Ascending aorta (tissue), 2 donors: ENCODE measurements at regions not wholly inside any gene's neighbourhood (a gene's known extent, or its start where the extent isn't known, plus 50 kb on each side); places are given as distances from the start of the nearest gene placed in this dataset.

Experiments
- DNase-seq, 2 donors: peaks; one replicate each; pipeline ENCODE4 v3.0.0-alpha.2; 2019; ENCODE audit warnings: low spot score in 2 of 2
- H3K27ac ChIP-seq, 2 donors: fragments of 200-600 bp; sonication (generic); one replicate each; pipeline ENCODE4 v1.5.1; 2016 to 2017; ENCODE audit warnings: mild to moderate bottlenecking in 1 of 2
- H3K27me3 ChIP-seq: fragments of 200-600 bp; sonication (generic); one replicate; pipeline ENCODE4 v1.5.1; 2017
- H3K36me3 ChIP-seq, 2 donors: fragments of 200-600 bp; sonication (generic); one replicate each; pipeline ENCODE4 v1.5.1; 2016
- H3K4me1 ChIP-seq, 2 donors: fragments of 200-600 bp; sonication (generic); one replicate each; pipeline ENCODE4 v1.5.1; 2016 to 2017; ENCODE audit warnings: mild to moderate bottlenecking in 1 of 2
- H3K4me3 ChIP-seq, 2 donors: fragments of 200-600 bp; sonication (generic); one replicate each; pipeline ENCODE4 v1.5.1; 2016 to 2017; ENCODE audit warnings: mild to moderate bottlenecking in 1 of 2
- H3K9me3 ChIP-seq, 2 donors: fragments of 200-600 bp; sonication (generic); one replicate each; pipeline ENCODE4 v1.5.1; 2016
- CTCF ChIP-seq, 3 experiments: fragments of 200-600 bp in 2 of 3; fragments of 450-650 bp in 1 of 3; sonication (generic) in 2 of 3; IDR thresholded peaks; one replicate each; pipeline ENCODE4 v1.5.1; 2016 to 2019; ENCODE audit warnings: antibody characterized with exemption in 3 of 3, mild to moderate bottlenecking in 1 of 3, moderate library complexity in 1 of 3
- intact Hi-C: fragments of 100-400 bp; cut with DNase I; formaldehyde crosslinking; loops from one replicate; pipeline ENCODE4 v1.15.1; 2023

- intact Hi-C loops, result no loop called here
- H3K27me3 ChIP-seq, result no peaks in the 10 kb centered on the region
- no peak overlapping the region for H3K27ac ChIP-seq
- DNase-seq, result no peak
- no peaks in the 10 kb centered on the region for H3K4me1 ChIP-seq
- no peak for TF ChIP-seq CTCF (IDR thresholded peaks at IDR 0.05)
- H3K36me3 ChIP-seq, result no peaks in the 10 kb centered on the region
- no peak overlapping the region for H3K4me3 ChIP-seq
- H3K9me3 ChIP-seq, result no peaks in the 10 kb centered on the region
Observed at GRCh38 chr10:23614483-23614882, 175.6 kb downstream of the OTUD1 start.

DNA sequence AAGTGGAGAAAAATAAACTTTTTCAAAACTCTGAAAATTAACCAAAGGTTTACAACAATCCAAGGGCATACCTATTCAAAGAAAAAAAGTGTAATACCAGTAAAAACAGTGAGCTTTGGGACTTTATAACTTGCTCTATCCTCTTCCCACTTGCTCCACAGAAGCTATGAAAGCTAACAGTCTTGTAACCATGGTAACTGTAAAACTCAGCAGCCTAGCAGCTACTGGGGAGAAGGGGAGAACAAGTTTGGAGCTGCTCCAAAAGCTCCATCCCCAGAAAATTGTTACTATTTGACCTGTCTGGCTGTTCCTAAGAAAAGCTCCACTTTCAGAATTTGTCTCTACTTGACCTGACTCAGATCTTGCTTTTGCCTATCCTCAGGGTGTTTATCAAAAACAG, 191.5 kb downstream of the OTUD1 start:
- intact Hi-C loops, result no loop called here
- H3K4me1 ChIP-seq, result no peaks in the 10 kb centered on the region
- H3K4me3 ChIP-seq, result no peak overlapping the region
- no peaks in the 10 kb centered on the region for H3K27me3 ChIP-seq
- TF ChIP-seq CTCF (IDR thresholded peaks at IDR 0.05), result no peak
- H3K36me3 ChIP-seq, result no peaks in the 10 kb centered on the region
- H3K9me3 ChIP-seq, result peaks cover 0 to 15% of the 10 kb centered on the region in 2 donors
- H3K27ac ChIP-seq, result no peak overlapping the region
- DNase-seq, result no peak

DNA sequence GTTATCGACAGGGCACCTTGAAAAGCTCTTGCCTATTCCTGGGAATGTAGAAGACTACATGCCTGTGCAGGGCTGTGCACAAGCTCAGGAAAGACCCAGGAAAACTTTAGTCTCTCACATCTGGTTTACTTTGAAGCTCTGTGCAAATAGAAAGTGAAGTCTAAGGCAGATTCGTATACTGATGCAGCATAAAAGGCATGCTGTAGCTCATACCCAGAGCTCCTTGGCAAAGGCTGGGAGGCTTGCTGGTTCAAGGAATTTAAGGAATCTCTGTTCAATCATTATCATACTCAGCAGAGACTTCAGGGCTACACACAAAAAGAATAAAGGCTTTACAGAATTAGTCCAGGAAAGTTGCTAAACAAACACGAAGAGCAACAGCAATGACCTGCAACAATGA, 192.0 kb downstream of the OTUD1 start:
- DNase-seq, result no peak
- Histone ChIP-seq H3K36me3 (no peaks in the 10 kb centered on the region), H3K27me3 (no peaks in the 10 kb centered on the region), H3K27ac (no peak overlapping the region), H3K4me3 (no peak overlapping the region), H3K4me1 (no peaks in the 10 kb centered on the region), H3K9me3 (peaks cover 0 to 15% of the 10 kb centered on the region in 2 donors)
- intact Hi-C loops, result no loop called here
- TF ChIP-seq CTCF (IDR thresholded peaks at IDR 0.05), result no peak

DNA sequence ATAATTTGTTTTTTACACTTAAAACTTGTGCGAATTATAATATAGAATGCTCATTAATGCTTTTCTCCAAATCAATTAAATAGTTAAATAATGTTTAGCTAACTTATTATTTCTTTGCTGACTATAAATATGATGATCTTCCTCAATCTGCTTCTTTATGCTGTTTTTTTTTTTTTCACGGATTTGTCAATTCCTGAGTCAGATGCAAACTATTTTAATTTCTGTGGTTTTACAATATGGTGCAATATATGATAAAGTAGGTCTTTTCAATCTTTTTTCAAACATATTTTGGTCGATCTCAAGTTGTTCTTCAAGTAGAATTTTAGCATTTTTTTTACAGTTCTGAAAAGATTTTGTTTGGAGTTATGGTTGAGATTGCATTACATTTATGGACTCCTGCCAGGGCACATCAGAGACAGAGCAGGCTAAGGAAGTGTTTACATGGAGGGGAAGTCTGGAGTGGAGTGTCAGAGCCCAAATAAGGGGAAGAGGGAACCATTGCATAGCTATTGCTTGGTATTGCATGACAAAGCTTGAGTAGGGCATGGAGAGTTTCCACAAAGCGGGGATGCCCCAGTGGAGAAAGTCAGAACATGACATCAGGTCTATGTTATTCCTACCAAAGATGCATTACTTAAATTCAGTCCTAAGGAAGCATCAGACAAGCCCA, 204.4 kb downstream of the OTUD1 start:
- no peaks in the 10 kb centered on the region for H3K27me3 ChIP-seq
- no peaks in the 10 kb centered on the region for H3K36me3 ChIP-seq
- DNase-seq, result no peak
- intact Hi-C loops, result no loop called here
- no peaks in the 10 kb centered on the region for H3K9me3 ChIP-seq
- H3K4me1 ChIP-seq, result no peaks in the 10 kb centered on the region
- no peak overlapping the region for H3K4me3 ChIP-seq
- H3K27ac ChIP-seq, result no peak overlapping the region
- TF ChIP-seq CTCF (IDR thresholded peaks at IDR 0.05), result no peak

GRCh38 chr10:23648618-23649017, 209.7 kb downstream of the OTUD1 start:
- H3K4me1 ChIP-seq, result no peaks in the 10 kb centered on the region
- H3K27me3 ChIP-seq, result no peaks in the 10 kb centered on the region
- no peaks in the 10 kb centered on the region for H3K9me3 ChIP-seq
- H3K36me3 ChIP-seq, result no peaks in the 10 kb centered on the region
- H3K4me3 ChIP-seq, result no peak overlapping the region
- no peak overlapping the region for H3K27ac ChIP-seq
- intact Hi-C loops, result no loop called here
- TF ChIP-seq CTCF (IDR thresholded peaks at IDR 0.05), result no peak
- no peak for DNase-seq

DNA sequence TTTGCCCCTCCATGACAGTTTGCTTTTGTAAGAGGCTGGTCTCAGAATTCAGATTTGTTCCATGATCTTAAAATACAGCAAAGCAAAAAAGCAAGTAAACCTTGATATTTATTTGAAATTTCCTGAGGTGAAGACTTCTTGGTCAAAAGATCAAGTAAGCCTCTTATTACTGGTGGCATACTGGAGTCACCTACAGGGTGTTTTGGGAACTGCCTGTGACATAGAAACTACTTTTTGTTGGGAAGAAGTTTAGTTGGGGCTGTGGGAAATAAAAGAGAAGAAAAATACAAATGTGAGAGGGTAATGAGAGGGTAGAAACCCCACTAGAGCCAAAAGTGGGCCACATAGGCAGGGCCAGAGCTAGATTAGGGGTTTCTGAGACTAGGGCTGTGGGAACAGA, 217.9 kb downstream of the OTUD1 start:
- no peak for DNase-seq
- no peak overlapping the region for H3K27ac ChIP-seq
- peak in 2 of 3 experiments; percentile 15 to 41 for TF ChIP-seq CTCF (IDR thresholded peaks at IDR 0.05)
- H3K27me3 ChIP-seq, result no peaks in the 10 kb centered on the region
- intact Hi-C loops, result no loop called here
- H3K36me3 ChIP-seq, result no peaks in the 10 kb centered on the region
- no peaks in the 10 kb centered on the region for H3K9me3 ChIP-seq
- H3K4me3 ChIP-seq, result no peak overlapping the region
- H3K4me1 ChIP-seq, result no peaks in the 10 kb centered on the region
